Activated T-cell treated with anti-CD3 and anti-CD28 coated beads, Interleukin-2, amount 50 U/mL, for 4 hours (primary cell): ENCODE measurements at regions not wholly inside any gene's neighbourhood (a gene's known extent, or its start where the extent isn't known, plus 50 kb on each side); places are given as distances from the start of the nearest gene placed in this dataset.
A peak's percentile ranks its signal among the peaks of the same experiment; 100 is the strongest.

Experiments
- ATAC-seq, 2 donors: fragments of 200-7000 bp; cut with Tn5 transposase; one replicate each; pipeline ENCODE4 v1.10.0; 2021
- DNase-seq: peaks from one replicate; pipeline ENCODE4 v3.0.0-alpha.2; 2020
- H3K27me3 Mint-ChIP-seq: one replicate; pipeline ENCODE4 v1.8.0; 2021; ENCODE audit warnings: low read depth, mixed read lengths
- H3K36me3 Mint-ChIP-seq: one replicate; pipeline ENCODE4 v1.8.0; 2022; ENCODE audit warnings: mixed read lengths; ENCODE audit not compliant: insufficient read depth
- H3K4me1 Mint-ChIP-seq: one replicate; pipeline ENCODE4 v1.8.0; 2021; ENCODE audit warnings: low read depth, mixed read lengths
- H3K4me3 Mint-ChIP-seq: one replicate; pipeline ENCODE4 v1.8.0; 2021; ENCODE audit warnings: mild to moderate bottlenecking, moderate library complexity, mixed read lengths
- H3K9me3 Mint-ChIP-seq: one replicate; pipeline ENCODE4 v1.8.0; 2021; ENCODE audit warnings: mixed read lengths

DNA sequence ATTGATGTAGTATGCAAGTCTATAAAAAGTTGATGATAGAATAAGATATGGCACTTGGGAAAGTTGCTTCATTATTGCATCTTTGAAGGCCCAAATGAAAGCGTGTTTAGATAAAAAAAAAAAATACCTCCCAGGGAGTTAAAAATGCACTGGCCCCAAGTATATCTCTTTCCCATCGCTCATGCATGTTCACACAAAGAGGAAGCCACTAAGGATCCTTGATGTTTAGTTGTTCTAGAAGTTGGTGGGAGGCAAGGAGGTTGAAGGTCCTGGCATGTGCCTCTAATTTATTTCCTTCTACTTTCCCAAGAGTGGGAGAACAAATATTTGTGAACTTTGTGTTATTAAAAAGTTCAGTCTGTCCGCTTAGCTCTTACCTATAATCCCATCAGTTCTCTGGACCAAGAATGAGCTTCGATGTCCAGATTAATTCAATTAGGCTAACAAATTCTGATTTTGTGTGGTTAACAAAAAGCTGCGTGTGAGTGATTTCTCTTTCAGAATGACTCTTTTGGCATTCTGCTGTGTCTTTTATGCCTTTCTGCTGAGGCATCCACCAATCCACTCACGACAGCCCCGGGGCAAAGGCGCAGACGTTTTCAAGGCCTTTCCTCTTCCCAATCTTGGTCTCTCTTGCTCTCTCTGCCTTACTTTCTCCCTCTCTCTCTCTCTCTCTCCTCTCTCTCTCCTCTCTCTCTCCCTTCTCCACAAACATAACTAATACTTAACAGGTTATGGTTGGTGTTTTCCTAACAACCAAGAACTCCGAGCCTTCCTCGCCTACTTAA lies 135.1 kb upstream of the ERCC6L2 start:
- H3K9me3 Mint-ChIP-seq, result no peaks in the 10 kb centered on the region
- H3K27me3 Mint-ChIP-seq, result peaks cover 4% of the 10 kb centered on the region
- H3K4me1 Mint-ChIP-seq, result peaks cover 5% of the 10 kb centered on the region
- no peaks in the 10 kb centered on the region for H3K36me3 Mint-ChIP-seq
- DNase-seq, result no peak
- no peak for ATAC-seq
- no peak overlapping the region for H3K4me3 Mint-ChIP-seq

DNA sequence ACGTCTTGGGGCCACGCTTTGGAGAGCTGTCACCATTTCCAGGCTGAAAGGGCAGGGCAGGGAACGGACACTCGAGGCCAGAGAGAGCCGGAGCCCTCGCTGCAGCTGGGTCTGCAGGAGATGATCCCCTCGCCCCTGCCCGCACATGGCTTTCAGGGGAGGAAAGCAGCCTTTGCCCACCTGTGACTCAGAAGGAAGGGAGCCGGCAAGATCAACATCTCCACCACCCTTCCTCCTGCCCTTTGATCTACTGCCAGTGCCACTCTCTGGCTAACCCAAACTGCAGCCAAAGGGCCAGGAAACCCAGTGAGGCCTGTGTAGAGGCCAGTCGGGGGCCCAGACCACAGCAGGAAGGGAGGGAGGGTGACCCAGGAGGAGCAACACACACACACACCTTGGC lies 137.1 kb upstream of the ERCC6L2 start:
- Mint-ChIP-seq H3K4me3 (no peak overlapping the region), H3K4me1 (peaks cover 15% of the 10 kb centered on the region), H3K9me3 (no peaks in the 10 kb centered on the region), H3K27me3 (peaks cover 4% of the 10 kb centered on the region), H3K36me3 (no peaks in the 10 kb centered on the region)
- no peak for ATAC-seq
- DNase-seq, result no peak

DNA sequence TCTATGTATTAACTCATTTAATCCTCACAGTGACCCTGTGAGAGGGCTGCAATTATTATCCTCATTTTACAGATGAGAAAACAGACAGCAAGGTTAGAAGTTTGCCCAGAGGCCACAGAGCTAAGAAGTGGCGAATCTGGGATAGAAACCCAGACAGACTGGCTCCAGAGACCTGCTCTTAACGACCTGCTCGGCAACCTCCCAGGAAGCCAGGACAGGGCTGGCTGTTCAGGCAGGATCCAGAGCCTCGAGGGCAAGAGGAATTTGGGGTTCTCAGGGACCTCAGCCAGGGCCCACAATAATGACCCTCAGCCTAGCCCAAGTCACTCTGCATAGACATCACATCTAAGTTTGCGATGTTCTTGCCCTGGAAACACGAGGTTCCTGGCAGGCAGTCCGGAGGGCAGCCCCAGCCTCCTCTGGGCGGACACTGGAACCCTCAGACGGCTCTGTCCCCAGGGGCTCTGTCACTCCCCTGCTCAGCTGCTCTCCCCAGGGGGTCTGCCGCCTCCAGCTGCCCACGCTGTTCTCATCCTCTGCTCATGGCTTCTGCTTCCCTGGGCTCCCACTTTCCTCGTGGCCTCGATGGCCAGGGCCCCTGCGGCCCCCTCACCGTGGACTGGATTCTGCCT lies 138.5 kb upstream of the ERCC6L2 start:
- no peaks in the 10 kb centered on the region for H3K36me3 Mint-ChIP-seq
- H3K9me3 Mint-ChIP-seq, result no peaks in the 10 kb centered on the region
- H3K4me1 Mint-ChIP-seq, result peaks cover 15% of the 10 kb centered on the region
- ATAC-seq (no peak), DNase-seq (no peak)
- H3K4me3 Mint-ChIP-seq, result no peak overlapping the region
- peaks cover 3% of the 10 kb centered on the region for H3K27me3 Mint-ChIP-seq

DNA sequence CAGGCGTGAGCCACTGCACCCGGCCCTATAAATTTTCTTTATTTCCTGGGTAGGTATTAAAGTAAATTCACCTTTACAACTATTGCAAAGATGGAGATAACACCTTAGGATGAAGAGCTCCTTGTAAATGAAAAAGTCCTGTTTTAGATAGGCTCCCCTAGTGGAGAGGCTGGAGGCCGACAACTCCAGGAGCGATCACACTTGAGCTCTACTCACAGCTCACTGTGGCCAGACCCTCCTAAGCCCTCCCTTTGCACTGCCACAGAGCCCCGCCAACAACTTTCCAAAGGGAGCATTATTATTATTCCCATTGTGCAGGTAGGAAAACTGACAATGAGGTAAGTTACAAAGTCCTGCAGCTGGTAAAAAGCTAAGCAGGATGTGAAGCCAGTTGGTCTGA lies 139.1 kb upstream of the ERCC6L2 start:
- H3K36me3 Mint-ChIP-seq, result no peaks in the 10 kb centered on the region
- ATAC-seq (no peak), DNase-seq (no peak)
- H3K27me3 Mint-ChIP-seq, result peaks cover 2% of the 10 kb centered on the region
- no peak overlapping the region for H3K4me3 Mint-ChIP-seq
- H3K9me3 Mint-ChIP-seq, result no peaks in the 10 kb centered on the region
- H3K4me1 Mint-ChIP-seq, result peaks cover 15% of the 10 kb centered on the region

DNA sequence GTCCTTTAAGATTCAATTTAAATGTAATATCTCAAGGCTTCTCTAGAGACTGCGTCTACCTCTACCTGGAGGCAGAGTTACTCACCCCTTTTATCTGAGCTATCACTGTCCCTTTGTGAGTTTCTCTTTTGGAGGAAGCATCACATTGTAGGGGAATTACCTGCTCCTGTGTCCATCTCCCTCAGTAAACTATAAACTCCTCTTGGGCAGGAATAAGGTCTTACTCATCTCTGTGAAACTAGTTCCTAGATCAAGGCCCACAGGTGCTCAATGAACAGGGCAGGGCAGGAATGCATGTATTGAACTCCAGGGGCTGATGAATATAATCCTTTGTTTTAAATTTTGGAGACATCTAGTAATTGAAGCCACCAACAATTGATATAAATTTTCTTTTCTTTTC lies 139.8 kb upstream of the ERCC6L2 start:
- no peaks in the 10 kb centered on the region for H3K9me3 Mint-ChIP-seq
- ATAC-seq, result no peak

DNA sequence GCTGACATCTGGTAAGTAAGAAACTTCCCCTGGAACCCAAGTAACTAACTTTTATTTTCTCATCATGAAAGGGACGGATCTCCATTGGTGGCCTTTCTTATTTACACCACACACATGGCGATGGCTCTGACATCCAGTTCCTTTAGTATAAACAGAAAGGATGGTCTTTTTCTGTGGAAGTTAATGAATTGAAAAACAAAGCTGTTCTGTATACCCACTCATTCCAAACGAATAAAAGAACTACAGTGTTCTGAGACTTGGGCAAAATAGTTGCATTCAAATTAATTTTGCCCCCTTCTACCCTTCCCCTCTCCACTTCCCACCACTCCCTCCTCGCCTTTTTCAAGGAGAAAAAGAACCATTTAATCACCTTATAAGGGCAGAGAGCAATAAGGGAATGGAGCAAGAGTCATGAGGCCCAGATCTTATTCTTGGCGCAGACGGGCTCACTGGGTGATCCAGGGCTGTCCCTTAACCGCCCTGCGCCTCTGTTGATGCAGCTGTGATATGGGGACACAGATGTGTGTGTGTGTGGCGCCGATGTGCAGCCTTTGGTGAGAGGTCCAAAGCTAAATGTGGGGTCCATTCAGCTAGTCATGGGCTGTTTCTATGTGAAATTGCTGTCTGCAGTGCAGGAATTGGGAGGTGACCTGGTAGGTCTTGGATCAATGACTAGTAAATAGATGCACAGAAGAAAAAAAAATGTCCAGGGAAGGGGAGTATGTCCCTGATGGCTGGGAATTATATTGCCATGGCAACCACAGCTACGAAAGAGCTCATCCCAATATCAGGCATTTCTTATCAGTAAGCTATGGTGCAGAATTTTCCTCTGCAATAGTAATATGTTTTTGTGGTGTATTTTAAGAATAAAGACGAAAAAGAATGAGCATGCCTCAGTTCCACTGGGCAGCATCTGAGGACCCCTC lies 141.5 kb upstream of the ERCC6L2 start:
- Mint-ChIP-seq H3K27me3 (peaks cover 2% of the 10 kb centered on the region), H3K4me1 (peaks cover 12% of the 10 kb centered on the region)
- no peak for ATAC-seq

More for the DNA sequence above, 139.8 kb upstream of the ERCC6L2 start:
- DNase-seq, result no peak
- Mint-ChIP-seq H3K27me3 (peaks cover 2% of the 10 kb centered on the region), H3K36me3 (no peaks in the 10 kb centered on the region), H3K4me3 (no peak overlapping the region), H3K4me1 (peaks cover 12% of the 10 kb centered on the region)

DNA sequence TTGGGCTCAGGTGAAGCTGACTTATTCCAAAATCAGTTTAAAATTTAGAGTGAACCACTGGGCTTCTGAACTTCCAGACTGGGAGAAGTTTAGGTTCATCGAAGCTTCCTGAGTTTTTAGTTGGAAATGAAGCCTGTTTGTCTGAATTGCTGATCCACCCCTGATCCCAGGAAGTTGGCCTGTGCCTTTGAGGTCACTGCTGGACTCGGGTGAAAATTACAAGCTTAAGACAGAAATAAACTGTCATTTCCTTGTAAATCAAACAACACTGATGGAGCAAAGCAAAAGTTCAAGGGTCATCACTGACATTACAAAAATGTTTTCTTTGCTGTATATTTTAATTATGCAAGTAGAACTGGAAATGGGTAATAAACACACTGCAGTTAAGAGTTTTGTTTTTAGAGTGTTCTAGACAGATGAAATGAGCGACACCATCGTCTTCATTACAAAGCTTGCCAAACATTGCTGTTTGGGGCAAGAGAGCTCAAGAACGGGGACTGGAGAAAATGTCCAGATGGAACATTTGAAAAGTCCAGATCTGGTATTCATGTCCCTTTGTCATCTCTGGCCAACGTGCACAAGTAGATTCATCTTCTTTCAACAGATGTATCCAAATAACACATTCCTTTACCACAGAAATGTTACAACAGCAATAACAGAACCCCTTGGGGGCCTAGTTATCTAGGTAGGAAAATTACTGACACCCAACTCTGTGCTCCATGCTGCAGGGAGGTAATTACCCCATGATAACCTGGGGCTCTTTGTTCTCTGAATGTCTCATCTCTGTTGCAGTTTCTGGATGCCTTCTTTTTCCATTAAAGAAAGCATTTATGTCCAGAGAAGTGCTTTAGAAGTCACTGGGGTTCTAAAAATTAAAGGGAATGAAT lies 142.4 kb upstream of the ERCC6L2 start:
- H3K4me3 Mint-ChIP-seq, result no peak overlapping the region
- H3K4me1 Mint-ChIP-seq, result peaks cover 12% of the 10 kb centered on the region
- H3K9me3 Mint-ChIP-seq, result no peaks in the 10 kb centered on the region
- no peaks in the 10 kb centered on the region for H3K36me3 Mint-ChIP-seq
- H3K27me3 Mint-ChIP-seq, result peaks cover 5% of the 10 kb centered on the region
- ATAC-seq, result no peak
- no peak for DNase-seq

More for the DNA sequence above, 141.5 kb upstream of the ERCC6L2 start:
- H3K4me3 Mint-ChIP-seq, result no peak overlapping the region
- no peaks in the 10 kb centered on the region for H3K9me3 Mint-ChIP-seq
- no peaks in the 10 kb centered on the region for H3K36me3 Mint-ChIP-seq
- DNase-seq, result no peak

DNA sequence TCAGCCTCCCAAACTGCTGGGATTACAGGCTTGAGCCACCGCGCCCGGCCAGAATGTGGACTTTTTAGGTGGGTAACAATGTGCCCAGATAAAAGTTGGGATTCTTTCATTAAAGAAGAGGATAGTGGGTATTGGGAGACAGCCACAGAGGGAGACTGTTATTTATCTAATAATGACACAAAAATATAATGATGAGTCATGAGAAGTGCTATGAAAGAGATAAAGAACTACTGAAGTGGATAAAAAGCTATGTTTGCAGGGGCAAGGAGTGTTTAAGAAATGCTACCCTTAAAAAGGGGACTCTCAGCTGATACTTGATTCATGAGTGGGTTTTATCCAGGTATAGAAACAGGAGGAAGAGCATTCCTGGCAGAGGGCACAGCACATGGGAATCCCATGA lies 143.6 kb upstream of the ERCC6L2 start:
- DNase-seq, result no peak
- Mint-ChIP-seq H3K36me3 (no peaks in the 10 kb centered on the region), H3K27me3 (peaks cover 3% of the 10 kb centered on the region), H3K4me1 (peaks cover 14% of the 10 kb centered on the region), H3K9me3 (no peaks in the 10 kb centered on the region), H3K4me3 (no peak overlapping the region)
- no peak for ATAC-seq

DNA sequence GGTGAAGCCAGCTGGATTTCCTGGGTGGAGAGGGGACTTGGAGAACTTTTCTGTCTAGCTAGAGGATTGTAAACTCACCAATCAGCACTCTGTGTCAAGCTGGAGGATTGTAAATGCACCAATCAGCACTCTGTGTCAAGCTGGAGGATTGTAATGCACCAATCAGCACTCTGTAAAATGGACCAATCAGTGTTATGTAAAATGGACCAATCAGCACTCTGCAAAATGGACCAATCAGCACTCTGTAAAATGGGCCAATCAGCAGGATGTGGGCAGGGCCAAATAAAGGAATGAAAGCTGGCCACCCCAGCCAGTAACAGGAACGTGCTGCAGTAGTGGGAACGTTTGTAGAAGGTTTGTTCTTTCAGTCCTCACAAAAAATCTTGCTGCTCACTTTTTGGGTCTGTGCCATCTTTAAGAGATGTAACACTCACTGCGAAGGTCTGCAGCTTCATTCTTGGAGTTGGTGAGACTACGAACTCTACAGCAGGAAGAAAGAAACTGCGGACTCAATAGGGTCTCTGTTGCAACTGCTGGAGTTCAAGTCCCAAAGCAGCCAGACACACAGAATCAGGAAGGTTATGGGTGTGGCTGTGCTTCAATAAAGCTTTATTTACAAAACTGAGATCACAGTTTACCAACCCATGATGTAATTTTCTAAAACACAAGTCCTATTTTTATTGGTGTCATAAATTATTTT lies 145.7 kb upstream of the ERCC6L2 start:
- ATAC-seq (no peak), DNase-seq (no peak)
- Mint-ChIP-seq H3K4me3 (no peak overlapping the region), H3K36me3 (no peaks in the 10 kb centered on the region), H3K4me1 (peaks cover 26% of the 10 kb centered on the region), H3K9me3 (peaks cover 5% of the 10 kb centered on the region), H3K27me3 (peaks cover 3% of the 10 kb centered on the region)

DNA sequence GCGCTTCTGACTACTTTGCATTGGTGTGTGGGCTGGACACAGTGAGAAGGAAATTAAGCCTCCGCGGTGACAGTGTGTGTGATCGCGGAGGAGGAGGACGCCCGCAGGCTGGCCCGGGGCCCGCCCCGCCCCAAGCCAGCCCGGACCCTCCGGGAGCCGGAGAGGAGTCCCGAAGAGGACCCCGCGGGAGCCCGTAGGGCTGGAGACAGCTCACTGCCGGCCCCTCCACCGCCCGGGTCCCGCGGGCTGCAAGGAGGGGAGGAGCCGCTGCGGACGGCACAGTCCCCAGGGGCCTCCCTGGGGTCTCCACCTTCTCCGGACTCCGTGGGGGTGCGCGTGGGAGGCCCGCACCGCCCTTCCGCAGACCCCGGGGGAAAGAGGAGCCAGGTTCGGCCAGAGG lies 146.4 kb upstream of the ERCC6L2 start:
- DNase-seq (no peak), ATAC-seq (no peak)
- H3K4me3 Mint-ChIP-seq, result no peak overlapping the region
- H3K36me3 Mint-ChIP-seq, result no peaks in the 10 kb centered on the region
- H3K9me3 Mint-ChIP-seq, result peaks cover 5% of the 10 kb centered on the region
- peaks cover 3% of the 10 kb centered on the region for H3K27me3 Mint-ChIP-seq
- peaks cover 28% of the 10 kb centered on the region for H3K4me1 Mint-ChIP-seq

DNA sequence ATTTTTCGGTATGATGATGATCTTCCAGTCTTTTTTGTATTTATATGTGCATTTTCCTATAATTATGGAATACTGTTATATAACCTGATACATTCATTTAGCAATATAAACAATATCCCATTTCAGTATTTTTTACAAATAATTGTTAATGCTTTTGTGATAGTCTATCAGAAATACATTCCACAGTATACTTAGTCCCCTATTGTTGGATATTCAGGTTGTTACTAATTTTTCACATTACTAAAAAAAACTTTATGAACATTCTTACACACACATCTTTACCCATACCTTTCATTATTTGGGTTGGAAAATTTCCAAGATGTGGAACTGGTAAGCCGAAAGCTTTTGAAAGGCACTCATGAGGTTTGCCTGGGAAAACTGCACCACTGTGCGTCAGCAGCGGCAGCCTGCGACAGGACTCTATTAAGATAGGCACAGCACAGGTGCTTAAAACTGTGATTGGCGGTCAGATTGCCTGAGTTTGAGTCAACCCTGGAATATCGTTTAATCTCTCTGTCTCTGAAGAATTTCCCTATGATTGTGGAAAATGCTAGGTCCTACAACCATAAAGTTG lies 147.5 kb upstream of the ERCC6L2 start:
- H3K36me3 Mint-ChIP-seq, result no peaks in the 10 kb centered on the region
- no peak overlapping the region for H3K4me3 Mint-ChIP-seq
- peaks cover 3% of the 10 kb centered on the region for H3K27me3 Mint-ChIP-seq
- ATAC-seq (no peak), DNase-seq (no peak)
- H3K9me3 Mint-ChIP-seq, result peaks cover 5% of the 10 kb centered on the region
- H3K4me1 Mint-ChIP-seq, result peaks cover 35% of the 10 kb centered on the region

DNA sequence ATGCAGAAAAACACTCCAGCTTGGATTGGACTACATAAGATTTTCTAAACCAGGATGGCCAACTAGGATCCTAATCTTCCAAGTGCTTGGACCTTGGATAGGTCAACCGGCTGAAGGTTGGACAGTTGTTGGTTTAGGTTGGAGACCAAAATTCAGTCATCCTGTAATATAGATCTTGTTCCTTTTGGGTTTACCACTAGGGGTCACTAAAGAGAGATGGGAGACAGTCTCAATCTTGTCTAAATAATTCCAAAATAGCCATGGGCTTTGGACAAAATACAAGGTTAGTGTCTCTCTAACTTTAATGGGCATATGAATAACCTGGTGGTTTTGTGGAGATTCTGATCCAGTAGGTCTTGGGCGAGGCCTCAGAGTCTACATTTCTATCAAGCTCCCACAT lies 148.7 kb upstream of the ERCC6L2 start:
- peaks cover 44% of the 10 kb centered on the region for H3K4me1 Mint-ChIP-seq
- no peaks in the 10 kb centered on the region for H3K36me3 Mint-ChIP-seq
- peaks cover 3% of the 10 kb centered on the region for H3K27me3 Mint-ChIP-seq
- no peak for ATAC-seq
- H3K9me3 Mint-ChIP-seq, result peaks cover 5% of the 10 kb centered on the region
- no peak for DNase-seq
- H3K4me3 Mint-ChIP-seq, result no peak overlapping the region

DNA sequence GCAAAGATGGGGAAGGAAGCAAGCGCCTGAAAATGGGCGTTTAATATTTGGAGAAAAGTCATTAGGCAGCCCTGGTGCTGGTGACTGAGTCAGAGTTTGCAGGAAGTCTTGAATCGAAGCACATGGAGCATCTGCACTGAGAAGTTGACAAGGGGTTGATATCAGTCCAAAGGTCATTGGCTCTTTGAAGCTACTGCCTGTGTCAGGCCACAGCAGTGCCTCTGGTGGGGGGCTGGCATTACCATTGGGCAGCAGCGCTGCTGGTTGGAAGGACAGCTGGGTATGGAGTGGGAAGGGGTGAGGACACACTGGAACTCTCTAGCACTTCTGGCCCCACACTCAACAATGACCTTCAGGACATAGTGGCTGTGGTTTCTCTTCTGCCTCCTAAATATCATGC lies 150.4 kb upstream of the ERCC6L2 start:
- H3K36me3 Mint-ChIP-seq, result no peaks in the 10 kb centered on the region
- peaks cover 3% of the 10 kb centered on the region for H3K27me3 Mint-ChIP-seq
- peaks cover 44% of the 10 kb centered on the region for H3K4me1 Mint-ChIP-seq
- peak in 1 of 2 donors; percentile 36 for ATAC-seq
- peaks cover 5% of the 10 kb centered on the region for H3K9me3 Mint-ChIP-seq
- DNase-seq, result no peak
- H3K4me3 Mint-ChIP-seq, result no peak overlapping the region
